COLO829 (cell line): ENCODE measurements at regions not wholly inside any gene's neighbourhood (a gene's known extent, or its start where the extent isn't known, plus 50 kb on each side); places are given as distances from the start of the nearest gene placed in this dataset.

Source experiments
- DNase-seq: peaks from one replicate; pipeline ENCODE4 v3.0.0; 2012; ENCODE audit warnings: low spot score

DNA sequence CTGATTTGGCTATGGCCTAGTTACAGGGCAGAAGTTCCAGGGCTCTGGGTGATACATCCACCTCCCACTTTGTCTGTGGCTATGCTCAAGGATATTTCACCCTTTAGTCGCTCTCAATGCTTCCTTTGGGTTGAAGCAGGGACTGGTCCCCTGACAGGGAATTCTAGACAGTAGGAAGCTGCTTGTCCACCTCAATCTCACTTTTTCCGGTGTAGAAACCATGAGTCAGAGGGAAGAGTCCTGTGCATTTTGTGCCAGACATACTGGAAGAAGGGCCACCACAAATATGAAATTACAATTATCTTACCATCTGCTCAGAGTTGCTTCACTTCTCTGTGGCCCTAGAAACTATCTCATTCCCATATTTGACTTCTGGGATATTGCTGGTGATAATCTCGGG is 413.7 kb upstream of the FAT3 start:
- DNase-seq = no peak

DNA sequence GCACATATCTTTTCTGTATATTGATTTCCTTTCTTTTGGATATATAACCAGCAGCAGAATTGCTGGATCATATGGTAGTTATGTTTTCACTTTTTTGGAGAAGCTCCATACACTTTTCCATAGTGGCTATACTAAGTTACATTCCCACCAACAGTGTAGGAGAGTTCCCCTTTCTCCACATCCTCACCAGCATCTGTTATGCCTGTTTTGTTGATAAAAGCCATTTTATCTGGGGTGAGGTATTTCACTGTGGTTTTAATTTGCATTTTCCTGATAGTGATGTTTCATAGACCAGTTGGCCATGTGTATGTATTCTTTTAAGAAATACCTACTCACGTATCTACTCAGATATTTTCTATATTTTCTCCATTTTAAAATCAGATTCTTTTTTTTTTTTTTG is 419.3 kb upstream of the FAT3 start:
- DNase-seq = no peak

DNA sequence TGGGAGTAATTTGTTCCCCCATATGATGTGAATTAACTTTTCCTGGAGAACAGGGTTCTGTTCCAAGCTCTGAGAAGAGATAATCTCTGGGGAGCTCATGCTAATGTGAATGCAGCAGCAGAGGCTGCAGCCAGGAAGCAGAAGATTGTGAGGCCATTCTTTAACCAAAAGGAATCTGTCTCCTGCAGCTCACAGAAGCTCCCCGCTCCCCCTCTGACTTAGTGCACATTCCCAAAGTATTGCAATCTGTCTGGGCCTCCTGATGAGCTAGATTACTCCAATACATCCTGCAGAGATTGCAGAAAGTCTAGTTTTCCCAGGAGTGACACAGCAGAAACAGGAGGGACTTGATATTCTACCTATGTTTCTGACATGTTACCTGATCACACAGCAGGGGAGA is 420.6 kb upstream of the FAT3 start:
- DNase-seq = no peak

DNA sequence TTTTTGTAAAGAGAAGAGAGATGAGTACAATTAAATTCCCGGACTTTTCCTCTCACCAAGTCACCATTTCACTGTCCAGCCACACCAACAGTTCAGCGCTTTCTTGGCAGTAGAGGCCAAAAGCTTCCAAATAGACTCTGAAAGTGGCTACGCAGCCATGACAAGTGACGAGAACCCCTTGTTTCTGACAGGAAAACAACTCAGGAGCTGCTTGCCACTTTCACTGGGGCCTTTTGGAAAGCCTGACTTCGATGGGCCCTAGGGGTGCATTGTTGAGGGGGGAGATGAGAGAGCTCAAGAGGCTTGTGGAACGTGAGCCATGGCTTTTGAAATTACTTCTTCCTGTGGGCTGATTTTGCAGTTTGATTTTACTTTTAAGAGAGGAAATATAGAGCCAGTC is 422.1 kb upstream of the FAT3 start:
- no peak for DNase-seq

DNA sequence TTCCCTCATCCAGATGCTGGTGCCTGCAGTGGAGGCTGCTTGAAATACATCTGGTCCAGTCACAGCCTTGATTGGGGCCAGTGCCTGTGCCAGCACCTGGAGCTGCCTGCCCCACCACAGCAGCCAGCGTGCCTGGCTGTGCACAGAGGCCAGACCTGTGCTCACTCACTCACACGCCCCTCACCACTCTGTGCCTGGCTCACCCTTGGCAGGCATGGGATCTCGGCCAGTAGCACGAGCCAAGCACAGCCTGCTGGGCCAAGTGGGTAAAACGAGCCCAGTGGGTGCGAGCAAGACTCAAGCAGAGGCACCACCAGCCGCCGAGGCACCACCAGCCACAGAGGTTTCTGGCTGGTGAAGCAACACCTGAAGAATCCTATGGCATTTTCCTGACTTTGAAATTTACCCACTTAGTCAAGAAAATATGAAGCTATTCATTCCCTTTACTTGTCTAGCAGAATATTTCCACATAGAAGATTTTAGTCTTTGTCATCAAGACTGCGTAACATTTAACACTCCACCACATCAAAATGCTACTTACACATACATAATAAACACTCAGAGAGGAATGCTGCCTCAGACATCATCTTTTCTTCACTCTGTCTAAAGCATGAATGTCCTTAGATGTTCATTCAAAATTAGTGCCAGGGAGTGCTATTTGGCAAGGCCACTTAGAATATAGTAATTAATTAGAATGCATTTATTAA is 424.3 kb upstream of the FAT3 start:
- no peak for DNase-seq

DNA sequence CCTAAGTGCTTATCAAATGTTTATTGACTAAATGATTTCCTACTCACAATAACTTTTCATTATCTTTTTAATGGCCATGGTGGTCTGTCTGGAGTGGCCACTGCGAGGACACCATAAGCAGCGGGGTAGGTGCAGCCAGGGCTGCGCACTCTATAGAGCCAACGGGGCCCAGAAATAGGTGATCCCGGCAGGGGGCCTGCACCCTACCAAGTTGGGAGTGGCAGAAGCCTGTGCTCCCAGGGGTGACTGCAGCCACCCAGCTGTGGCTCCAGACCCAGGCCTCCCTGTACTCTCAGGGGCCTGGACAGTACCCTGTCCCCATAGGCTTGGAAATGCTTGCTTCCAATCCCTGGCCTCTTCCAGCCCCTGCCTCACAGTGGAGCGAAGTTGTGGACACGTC is 426.4 kb upstream of the FAT3 start:
- DNase-seq = no peak

DNA sequence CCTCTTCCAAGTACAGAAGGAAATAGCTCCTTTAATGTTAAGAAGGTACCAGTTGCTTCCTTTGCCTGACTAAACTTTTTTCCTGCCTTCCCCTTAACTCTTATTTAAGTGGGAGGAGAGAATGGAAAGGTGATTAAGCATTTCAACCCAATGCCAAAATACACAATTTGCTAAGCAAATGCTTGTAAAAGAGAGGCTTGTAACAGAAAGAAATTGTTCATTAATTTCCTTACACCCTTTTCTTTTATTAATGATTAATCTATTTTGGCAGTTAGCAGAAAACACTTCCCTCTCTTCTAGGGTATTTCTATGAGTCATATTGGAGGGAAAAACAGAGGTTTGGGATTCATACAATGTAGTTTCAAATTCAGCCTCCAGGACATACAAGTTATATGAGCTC is 427.6 kb upstream of the FAT3 start:
- DNase-seq = no peak

DNA sequence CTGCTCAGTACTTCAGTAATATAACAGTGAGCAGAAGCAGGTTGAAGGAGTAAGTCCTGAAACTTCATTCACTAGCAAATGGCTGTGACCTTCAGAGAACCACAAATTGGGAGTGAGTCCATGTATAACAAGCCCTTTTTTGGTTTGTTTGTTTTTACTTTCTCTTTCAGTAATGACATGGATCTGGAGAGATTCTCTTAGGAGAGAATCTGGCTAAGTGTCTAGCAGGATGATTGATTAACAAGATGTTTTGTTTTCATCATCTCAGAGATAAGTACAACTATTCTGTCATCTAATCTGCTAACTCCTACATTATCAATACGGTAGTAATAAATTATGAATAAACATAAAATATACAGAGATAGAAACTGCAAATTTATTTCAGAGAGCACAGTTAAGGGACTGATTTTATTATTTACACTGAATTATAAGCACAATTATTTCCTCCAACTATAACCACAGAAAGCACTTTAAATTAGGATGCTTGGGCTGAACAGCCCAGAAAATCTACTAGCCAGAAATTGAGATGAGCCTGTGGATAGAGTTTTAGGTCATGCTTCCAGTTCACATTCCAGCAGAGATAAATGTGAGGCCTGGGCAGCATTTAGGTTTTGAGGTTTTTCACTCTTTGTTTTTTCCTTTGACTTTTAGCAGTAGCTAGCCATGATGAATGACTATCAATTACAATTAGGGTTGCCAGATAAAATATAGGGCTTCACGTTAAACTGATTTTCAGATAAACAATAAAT is 429.3 kb upstream of the FAT3 start:
- no peak for DNase-seq

DNA sequence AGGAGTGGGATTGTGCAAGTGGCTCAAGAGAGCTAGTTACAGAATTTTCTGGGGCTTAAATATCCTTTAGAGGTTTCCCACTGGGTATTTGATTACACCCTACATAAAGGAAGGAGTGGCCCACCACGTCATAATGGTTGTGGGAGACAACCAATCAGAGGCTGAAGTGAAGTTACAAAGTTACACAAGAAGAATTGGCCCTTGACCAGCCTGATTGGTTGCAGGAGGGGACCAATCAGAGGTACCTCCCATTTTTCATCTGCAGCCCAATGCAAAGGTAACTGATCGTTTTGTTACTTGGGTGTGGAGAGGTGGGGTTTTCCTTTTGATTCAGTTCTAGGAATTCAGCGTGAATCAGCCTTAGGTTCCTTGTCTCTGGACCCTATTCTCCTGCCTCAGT is 430.5 kb upstream of the FAT3 start:
- DNase-seq = no peak

DNA sequence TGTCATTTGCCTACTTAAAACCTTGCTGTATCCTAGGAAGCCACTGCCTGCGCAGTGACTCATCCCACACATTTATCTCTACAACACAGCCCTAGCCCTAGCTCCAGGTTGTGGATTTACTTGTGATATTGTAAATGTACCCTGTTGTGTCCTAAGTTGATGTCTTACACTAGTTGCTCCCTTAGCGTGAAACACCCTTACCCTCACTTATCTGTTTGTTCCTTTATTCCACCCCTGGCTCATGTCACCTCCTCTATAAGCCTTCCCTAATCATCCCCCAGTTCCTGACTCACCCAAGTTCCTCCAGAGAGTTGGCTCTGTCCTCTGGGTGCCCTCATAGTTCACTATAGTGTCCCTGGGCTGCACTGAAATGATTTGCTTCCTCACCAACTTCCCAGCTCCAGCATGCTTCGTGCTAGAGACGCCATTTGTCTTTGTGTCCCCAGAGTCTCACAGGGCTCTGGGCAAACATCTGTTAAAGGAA is 431.8 kb upstream of the FAT3 start:
- DNase-seq = no peak

DNA sequence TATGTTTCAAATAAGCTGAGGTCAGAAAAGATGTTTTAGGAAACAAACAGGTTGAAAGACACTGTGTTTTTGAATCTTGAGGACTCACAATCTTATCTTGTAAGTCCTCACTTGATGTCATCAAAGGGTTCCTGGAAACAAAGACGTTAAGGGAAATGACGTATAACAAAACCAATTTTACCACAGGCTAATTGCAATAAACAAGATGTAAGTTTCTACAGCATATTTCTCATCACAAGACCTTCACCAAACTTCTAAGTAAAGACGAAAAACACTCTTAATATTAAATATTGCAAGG is 433.5 kb upstream of the FAT3 start:
- no peak for DNase-seq

DNA sequence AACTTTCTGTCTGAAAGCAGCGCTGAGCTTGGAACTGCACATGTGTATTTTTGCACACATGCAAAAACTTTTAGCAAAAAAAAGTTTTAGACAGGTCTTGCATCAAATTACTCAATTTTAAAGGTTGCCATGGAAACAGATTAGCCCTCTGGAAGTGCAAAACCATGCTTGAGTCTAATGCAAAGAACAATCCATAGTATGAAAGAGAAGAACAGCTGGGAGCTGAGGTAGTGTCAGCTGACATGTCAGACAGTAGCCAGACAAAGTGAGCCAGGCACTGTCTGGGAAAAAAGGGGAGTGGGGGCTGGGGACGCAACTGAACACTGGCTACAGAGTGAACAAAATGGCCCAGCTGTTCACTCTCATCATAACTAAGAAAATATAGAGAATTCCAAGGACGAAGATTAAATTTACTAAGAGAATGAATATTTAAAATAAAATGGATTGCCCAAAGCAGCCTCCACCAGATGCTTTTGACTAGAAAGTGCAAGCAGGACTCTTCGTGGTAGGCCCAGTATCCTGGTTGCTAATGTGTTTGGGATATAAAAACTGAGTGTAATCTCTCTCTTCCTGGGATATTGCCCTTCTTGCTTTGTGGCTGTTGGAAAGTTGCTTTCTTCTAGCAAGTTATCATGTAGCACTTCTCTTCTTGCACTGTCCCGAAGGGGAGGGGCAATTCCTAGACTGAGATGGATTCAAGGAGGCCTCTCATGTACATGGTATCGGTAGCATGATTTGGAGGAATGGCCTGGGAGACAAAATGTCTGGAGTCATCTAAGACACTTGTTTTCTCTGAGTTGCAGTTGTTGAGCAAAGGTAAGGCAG is 434.1 kb upstream of the FAT3 start:
- DNase-seq = no peak

DNA sequence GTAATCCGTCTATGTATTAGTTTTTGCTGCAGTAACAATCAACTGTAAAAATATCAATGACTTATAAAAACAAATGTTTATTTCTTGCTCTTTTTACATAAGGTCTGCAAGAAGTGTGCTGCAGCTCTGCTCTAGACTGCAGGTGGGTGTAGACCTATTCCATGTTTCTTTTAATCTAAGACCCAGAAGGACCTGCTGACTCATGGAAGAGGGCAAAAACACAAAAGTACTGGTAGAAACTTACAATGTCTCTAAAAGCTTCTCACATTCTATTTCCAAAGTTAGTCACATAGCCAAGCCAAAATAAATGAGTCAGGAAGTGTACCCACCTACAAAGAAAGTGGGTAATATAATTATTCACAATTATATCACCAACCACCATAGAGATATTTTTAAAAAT is 435.9 kb upstream of the FAT3 start:
- no peak for DNase-seq

DNA sequence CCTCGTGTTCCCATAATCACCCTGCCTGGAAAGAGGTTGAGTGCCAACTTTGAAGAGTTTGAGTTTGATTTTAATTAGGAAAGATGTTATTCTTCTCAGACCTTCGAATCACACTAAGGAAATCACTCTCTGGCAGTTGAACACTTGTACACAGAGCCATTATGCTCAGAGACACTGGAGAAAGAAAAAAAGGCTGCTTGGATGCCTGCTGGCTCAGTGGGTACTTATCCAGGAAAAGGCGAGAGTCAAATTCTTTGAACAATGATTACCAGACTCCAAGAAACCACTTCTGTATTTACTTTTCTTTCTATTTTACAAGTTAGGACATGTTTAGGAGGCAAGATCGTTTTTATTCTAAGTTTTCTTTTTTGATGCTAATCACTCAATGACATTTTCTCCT is 438.5 kb upstream of the FAT3 start:
- no peak for DNase-seq

DNA sequence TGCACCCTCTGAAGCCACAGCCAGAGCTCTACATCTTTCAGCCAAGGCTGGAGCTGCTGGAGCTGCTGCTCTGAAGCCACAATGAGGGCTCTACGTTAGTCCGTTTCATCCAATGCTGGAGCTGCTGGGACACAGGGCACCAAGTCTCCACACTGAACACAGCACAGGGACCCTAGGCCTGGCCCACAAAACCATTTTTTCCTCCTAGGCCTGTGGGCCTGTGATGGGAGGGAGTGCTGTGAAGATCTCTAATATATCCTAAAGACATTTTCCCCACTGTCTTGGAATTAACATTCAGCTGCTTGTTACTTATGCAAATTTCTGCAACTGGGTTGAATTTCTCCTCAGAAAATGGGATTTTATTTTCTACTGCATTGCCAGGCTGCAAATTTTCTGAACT is 441.4 kb upstream of the FAT3 start:
- DNase-seq = no peak

DNA sequence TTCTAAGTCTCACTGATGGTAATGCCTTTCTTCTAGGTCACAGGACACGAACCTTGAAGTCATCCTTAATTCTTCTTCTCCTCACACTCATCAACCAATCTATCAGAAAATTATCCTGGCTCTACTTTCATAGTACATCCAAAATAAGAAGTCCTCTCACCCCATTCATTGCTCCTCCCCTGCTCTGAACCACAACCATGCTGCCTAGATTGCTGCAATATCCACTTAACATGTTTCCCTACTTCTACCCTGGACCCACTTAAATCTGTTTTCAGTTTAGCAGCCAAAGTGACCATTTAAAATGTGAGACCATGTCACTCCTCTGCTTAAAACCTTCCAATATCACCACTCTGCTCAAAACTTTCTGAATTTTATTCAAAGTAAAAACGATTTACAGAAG is 445.9 kb upstream of the FAT3 start:
- DNase-seq = no peak

DNA sequence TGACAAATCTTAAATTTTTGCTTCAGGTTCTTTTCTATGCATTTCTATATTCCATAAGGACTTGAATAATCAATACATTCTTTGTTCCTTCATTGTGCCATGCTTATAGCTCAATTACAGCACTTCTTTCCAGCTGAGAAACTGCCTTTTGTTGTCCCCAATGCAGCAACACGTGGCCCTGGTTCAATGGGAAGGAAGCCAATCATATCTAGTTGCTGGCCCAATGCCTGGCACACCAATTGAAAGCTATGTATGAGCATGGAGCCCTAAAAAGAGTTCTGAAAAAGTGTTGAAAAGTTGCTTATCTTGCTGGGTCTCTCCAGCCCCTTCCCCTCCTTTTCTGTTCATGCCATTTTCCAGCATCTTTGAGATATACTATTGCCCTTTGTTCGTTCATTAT is 448.0 kb upstream of the FAT3 start:
- no peak for DNase-seq

DNA sequence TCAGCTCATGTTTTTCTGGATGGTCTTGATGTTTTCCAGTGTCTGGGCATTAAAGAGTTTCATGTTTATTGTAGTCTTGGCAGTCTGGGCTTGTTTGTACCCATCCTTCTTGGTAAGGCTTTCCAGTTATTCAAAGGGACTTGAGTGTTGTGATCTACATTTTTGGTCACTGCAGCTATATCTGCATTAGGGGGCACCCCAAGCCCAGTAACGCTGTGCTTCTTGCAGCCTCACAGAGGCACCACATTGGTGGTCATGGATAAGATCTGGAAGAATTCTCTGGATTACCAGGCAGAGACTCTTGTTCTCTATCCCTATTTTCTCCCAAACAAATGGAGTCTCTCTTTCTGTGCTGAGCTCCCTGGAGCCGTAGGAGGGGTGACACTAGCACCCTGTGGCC is 451.5 kb upstream of the FAT3 start:
- no peak for DNase-seq

DNA sequence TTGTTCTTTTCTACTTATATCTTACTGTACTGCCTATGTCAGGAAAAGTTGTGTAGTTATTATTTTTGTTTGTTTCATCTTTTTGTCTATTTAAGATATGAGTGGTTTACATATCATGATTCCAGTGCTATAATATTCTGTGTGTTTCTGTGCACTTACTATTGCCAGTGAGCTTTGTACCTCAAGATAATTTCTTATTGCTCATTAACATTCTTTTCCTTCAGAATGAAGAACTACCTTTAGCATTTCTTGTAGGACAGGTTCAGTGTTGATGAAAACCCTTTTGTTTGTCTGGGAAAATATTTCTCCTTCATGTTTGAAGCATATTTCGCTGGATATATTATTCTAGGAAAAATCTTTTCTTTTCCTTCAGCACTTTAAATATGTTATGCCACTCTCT is 452.7 kb upstream of the FAT3 start:
- no peak for DNase-seq

DNA sequence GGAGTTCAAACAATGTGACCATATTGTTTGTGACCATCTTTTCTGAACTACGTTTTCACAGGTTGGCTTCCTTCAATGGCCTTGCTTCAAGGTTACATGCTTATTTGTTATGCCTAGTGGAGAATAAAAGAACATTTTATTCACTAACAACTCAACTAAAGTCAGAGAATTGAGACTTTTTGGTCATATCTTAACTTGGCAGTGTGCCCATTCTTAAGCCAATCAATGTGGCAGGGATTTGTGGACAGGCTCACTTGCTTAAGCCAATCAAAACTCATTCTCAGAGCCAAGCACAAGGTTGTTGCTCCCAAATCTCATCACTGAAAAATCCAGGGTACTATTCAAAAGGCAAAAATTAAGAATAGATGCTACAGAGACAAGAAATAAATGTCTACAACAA is 455.8 kb upstream of the FAT3 start:
- no peak for DNase-seq

DNA sequence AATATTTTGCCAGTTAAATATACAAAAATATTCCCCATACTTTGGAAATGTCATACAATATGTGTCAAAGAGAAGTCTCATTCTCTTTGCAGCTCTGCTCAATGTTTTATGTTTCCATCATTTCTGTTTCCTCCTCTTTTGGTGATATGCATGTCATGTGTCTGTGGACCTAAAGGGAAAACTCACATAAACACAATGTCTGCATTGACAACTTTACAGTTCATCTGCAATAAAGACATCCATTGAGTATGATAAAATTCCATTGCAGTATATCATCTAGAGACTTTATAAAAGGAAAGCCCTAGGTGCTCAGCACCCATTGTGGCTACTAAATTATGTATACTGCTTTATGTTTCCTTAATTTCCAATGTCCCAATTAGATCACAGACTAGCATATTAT is 461.3 kb upstream of the FAT3 start:
- DNase-seq = peak; percentile 8

DNA sequence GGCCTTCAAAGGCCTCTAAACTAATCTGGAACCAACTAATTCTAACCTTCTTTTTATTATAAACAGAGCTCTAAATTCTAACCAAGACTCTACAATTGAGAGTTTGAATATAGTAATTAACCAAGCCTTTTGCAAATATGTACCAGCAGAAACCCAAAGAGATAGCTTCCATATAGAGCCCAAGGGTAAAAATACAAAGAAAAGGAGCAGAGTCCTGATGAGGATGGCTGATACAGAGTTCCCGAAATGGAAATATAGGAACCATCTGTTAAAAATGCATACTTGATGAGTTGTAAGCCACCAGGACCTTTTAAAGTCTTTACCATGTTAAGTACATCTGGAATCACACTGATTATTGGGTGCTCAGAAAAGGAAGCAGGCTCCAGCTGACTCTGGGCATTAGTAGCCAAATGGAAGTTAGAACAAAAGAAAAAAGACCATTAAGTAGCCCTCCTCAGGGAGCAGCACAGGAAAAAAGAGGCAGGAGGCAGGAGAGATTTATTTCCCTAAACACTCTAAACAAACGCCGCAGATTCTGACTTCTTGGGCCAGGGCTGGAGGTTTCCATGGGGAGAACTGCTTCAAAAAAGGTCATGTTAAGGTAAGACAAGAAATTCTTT is 463.1 kb upstream of the FAT3 start:
- DNase-seq = no peak
